ENCODE measurements at regions not wholly inside any gene's neighbourhood (a gene's known extent, or its start where the extent isn't known, plus 50 kb on each side); places are given as distances from the start of the nearest gene placed in this dataset.

DNA sequence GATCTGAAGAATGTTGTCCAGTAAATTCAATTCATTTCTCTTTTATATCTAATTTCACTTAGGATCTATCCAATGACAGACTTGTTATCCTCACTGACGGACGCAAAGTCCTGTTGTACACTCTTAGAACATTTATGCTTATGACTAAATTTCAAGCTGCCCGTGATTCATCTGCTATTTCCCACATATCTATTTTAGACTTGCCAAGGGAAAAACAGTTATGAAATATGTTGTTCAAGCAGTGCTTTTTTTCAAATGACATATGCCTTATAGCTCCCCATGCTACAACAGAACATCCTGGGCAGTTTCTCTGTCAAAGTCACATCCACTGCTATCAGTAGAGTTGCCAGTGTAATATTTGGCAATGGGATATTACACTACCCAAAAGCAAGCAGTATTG is 94.2 kb upstream of the CBLN2 start:
- TF ChIP-seq, protein P1, sequence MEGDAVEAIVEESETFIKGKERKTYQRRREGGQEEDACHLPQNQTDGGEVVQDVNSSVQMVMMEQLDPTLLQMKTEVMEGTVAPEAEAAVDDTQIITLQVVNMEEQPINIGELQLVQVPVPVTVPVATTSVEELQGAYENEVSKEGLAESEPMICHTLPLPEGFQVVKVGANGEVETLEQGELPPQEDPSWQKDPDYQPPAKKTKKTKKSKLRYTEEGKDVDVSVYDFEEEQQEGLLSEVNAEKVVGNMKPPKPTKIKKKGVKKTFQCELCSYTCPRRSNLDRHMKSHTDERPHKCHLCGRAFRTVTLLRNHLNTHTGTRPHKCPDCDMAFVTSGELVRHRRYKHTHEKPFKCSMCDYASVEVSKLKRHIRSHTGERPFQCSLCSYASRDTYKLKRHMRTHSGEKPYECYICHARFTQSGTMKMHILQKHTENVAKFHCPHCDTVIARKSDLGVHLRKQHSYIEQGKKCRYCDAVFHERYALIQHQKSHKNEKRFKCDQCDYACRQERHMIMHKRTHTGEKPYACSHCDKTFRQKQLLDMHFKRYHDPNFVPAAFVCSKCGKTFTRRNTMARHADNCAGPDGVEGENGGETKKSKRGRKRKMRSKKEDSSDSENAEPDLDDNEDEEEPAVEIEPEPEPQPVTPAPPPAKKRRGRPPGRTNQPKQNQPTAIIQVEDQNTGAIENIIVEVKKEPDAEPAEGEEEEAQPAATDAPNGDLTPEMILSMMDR (IDR thresholded peaks at IDR 0.05; ENCODE audit: extremely low read depth in 1 of 2, insufficient read depth in 1 of 2, low read depth in 1 of 2, low read length in 2 of 2), result no peak
- no peak for TF ChIP-seq GATA2 (IDR thresholded peaks at IDR 0.05; ENCODE audit: insufficient read depth, insufficient read length, low read depth, low read length)

Data from endothelial cell of umbilical vein (primary cell).